DOHH2 (cell line): ENCODE measurements at regions not wholly inside any gene's neighbourhood (a gene's known extent, or its start where the extent isn't known, plus 50 kb on each side); places are given as distances from the start of the nearest gene placed in this dataset.

ENCODE experiments used
- CTCF ChIP-seq: fragments of 200-600 bp; sonication (generic); IDR thresholded peaks from one replicate; pipeline ENCODE4 v1.5.1; 2014; ENCODE audit warnings: antibody characterized with exemption, mild to moderate bottlenecking, low read depth, low read length; ENCODE audit not compliant: poor library complexity, severe bottlenecking
- EZH2phosphoT487 ChIP-seq: fragments of 200-600 bp; sonication (generic); IDR thresholded peaks from 2 replicates; pipeline ENCODE4 v1.6.1; 2017; ENCODE audit warnings: borderline replicate concordance, mild to moderate bottlenecking, antibody characterized with exemption, low read length, moderate library complexity, mixed read lengths

GRCh38 chr11:71302911-71303310 lies 50.5 kb upstream of the SHANK2 start:
- TF ChIP-seq CTCF (no peak), EZH2phosphoT487 (no peak)
